ENCODE measurements at regions not wholly inside any gene's neighbourhood (a gene's known extent, or its start where the extent isn't known, plus 50 kb on each side); places are given as distances from the start of the nearest gene placed in this dataset.

DNA sequence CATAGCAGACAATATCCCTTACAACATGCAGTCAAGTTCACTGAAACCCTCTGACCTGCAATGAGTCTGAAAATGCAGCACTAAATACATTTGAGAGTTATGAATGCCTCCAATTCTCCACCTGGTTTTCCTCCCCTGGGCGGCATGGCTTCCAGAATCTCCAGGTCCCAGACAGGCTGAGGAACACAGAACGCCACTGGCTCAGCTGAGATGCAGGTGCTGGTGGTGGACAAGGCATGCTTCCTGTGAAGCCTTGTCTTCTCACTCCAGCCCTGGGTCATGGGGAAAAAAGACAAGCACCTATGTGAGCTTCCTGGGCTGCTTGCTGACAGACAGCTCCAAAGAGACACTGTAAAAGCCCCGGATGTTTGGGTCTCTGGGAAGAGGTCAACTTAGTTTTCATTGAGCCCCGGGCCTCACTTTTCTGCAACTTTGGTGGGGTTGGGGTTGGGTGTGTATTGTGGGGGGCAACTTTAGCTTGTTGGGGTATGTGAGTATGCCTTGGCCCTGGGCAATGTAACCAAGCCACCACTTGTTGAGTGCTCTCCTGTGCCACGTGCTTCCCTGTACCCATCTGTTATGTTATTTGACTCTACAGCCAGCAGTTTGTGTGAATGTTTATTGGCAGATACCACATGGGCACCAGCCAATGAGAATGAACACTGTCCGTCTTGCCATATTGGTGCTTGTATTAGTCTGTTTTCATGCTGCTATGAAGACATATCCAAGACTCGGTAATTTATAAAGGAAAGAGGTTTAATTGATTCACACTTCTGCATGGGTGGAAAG, 127.8 kb downstream of the EMX2 start:
- no peak for DNase-seq (ENCODE audit: low spot score)

GRCh38 chr10:117673230-117674010, 130.9 kb downstream of the EMX2 start:
- no peak for DNase-seq (ENCODE audit: low spot score)

- DNase-seq (ENCODE audit: low spot score), result no peak
Measured at GRCh38 chr10:117674201-117674600, 131.7 kb downstream of the EMX2 start.

GRCh38 chr10:117674646-117675045, 132.1 kb downstream of the EMX2 start:
- DNase-seq (ENCODE audit: low spot score), result no peak

GRCh38 chr10:117675514-117676055, 133.0 kb downstream of the EMX2 start:
- DNase-seq (ENCODE audit: low spot score), result no peak

GRCh38 chr10:117677239-117677638, 134.7 kb downstream of the EMX2 start:
- DNase-seq (ENCODE audit: low spot score), result no peak

DNA sequence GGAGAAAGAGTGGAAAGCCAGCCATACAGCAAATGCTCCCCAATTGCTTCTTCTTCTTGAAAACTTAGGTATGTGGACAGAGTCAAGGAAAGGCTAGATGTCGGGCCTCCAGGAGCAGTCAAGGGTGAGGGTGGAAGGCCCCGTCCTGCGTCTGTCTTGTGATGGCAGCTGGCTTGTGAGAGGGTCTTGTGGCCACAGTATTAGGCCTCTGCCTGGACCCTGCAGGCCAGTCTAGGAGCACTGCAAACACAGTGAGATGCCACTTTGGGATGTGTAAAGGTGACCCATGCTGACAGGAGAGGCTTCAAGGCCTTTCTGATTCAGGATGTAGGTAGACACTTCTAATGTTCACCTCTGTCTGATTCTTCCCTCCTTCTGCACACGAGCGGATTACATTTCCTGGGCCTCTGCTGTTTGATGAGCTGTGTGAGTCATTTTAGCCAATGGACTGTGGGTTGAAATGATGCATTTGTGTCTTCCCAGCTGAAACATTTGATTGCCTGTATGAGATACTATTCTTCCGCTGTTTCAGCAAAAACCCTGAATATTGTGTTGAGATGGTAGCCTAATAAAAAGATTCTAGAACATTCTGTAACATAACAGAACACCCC, 135.4 kb downstream of the EMX2 start:
- no peak for DNase-seq (ENCODE audit: low spot score)

GRCh38 chr10:117680601-117681000, 138.1 kb downstream of the EMX2 start:
- no peak for DNase-seq (ENCODE audit: low spot score)

GRCh38 chr10:117681104-117681503, 138.6 kb downstream of the EMX2 start:
- DNase-seq (ENCODE audit: low spot score), result no peak

GRCh38 chr10:117684046-117684610, 141.6 kb downstream of the EMX2 start:
- no peak for DNase-seq (ENCODE audit: low spot score)

DNA sequence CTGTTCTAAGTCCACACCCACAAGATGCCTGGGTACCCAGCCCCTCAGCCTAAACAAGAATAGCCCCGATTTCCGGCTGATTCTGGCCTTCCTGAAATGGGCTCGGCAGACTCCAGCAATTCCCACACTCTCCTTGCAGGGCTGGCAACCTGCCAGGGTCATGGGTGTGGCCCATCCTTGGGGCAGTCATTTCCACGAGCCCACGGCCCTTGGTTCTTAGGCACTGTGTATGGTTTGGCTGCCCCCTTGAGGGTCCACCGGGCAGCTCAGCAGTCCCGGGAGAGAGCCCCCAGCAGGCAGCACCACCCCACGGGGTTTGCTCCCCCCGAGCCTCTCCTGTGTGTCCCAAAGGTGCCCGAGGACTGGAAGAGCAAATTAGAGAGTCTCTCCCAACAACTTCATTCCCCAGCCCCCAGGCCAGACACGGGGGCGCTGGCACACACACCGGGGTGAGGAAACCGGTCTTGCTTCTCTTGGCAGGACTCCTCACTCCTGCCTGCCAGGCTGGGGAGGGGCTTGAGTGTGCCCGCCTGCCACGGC, 142.2 kb downstream of the EMX2 start:
- DNase-seq (ENCODE audit: low spot score), result no peak

DNA sequence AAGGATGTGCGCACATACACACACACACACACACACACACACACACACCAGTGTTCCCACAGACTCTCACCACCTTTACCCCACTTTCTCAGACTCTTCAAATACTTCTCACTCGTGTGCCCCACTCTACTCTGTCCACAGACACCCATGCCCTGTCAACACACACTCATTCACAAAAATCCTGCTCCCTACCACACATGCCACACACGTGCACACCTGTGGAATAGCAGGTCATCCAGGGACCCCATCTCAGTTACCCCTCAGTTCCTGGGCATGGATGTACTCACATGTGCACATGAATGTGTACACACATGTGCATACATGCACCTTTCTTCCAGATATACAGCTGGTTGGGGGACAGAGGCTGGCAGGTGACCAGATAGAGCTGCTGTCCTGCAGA, 142.9 kb downstream of the EMX2 start:
- no peak for DNase-seq (ENCODE audit: low spot score)

- no peak for DNase-seq (ENCODE audit: low spot score)
Measured at GRCh38 chr10:117686606-117687005, 144.1 kb downstream of the EMX2 start.

- no peak for DNase-seq (ENCODE audit: low spot score)
Measured at GRCh38 chr10:117688358-117688757, 145.8 kb downstream of the EMX2 start.

DNA sequence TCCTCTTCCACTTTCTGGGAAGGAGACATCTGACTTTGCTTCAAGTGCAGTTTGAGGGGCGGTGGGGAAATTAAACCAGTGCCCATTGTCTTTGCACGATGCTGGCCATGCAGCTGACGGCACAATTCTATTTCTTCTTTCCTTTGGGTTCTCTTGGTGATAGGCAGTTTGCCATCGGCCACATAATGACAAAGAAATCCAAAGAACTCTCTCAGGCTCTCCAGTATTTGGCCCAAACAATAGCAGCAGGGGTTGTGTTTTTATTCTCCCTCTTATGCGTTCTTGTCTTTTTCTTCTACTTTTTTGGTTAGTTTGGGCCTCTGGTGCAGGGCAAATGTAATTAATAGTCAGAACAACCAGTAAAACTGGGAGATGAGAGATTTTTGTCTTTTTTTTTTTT, 147.0 kb downstream of the EMX2 start:
- no peak for DNase-seq (ENCODE audit: low spot score)

GRCh38 chr10:117690359-117690758, 147.8 kb downstream of the EMX2 start:
- no peak for DNase-seq (ENCODE audit: low spot score)

DNA sequence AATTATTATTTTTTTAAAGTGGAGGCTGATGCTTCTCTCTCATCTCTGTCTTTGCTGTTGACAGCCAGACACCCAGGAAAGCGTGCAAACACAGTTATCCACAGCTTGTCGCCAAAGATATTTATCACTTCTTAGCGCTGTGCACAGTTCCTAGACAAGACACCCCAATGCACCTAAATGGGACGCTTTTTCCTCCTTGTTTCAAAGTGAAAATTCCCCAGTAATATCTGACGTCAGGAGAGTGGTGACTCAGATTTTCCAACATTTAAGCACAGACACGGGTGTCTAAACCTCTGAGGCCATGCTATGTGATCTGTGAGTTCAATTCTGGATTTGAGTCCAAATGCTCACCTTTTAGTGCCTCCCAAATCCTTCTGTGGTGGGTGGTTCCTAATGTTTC, 151.6 kb downstream of the EMX2 start:
- no peak for DNase-seq (ENCODE audit: low spot score)

DNA sequence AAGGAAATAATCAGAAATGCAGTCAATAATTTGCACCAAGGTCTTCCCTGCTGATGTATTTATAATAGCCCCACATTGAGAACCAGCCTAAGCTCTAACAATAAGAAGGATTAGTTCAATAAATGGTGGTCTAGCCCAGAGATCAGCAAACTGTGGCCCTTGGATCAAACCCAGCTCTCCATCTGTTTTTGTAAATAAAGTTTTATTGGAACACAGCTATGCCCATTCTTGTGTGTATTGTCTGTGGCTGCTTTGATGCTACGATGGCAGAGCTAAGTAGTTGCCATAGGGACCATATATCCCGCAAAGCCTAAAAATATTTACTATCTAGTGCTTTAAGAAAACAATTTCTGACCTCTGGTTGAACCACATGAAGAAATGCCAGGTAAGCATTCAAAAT, 154.9 kb downstream of the EMX2 start:
- no peak for DNase-seq (ENCODE audit: low spot score)

DNA sequence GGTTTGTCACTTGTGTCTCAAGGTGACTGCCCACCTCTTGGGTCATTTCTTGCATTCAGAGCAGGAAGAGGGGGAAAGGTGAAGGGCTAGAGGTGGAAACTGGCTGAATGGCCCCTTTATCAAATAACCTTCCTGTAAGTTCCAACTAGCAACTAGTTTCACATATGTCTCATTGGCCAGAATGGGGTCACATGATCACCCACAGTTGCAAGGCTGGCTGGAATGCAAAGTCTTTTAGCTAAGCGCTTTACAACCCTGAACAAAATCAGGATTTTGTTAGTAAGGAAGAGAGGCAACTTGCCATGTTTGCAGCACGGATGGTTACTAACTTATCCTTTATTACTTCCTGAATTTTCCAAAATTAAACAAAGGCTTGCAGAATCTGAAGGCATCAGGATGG, 156.3 kb downstream of the EMX2 start:
- no peak for DNase-seq (ENCODE audit: low spot score)

- no peak for DNase-seq (ENCODE audit: low spot score)
Measured at GRCh38 chr10:117699436-117700075, 157.0 kb downstream of the EMX2 start.

DNA sequence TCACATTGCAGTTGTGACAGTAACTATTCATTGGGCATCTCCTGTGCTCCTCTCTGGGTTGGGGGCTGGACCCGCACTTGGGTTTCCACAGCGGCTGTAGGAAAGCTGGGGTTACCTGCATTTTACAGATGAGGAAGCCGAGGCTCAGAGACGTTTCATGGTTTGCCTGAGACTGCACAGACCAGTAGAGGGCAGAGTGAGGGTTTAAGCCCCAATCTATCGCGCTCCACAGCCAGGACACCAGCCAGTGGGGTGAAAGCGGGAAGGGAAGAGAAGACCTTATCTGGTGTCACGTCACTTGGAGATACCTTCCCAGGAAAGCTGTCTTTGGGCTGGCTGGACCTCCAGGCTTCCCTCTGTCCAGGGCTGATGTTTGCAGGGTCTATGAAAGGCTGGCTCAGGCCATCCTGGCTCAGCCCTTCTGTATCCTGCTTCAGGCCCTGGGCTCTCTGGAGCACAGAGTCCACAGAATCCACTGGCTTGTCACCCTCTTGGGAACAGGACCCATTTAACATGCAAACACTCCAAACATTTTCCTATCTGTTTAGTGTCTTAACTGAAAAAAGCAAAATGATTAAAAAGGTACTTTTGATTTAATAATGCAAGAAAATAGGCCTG, 167.7 kb downstream of the EMX2 start:
- no peak for DNase-seq (ENCODE audit: low spot score)

Data from mucosa of gallbladder (tissue), 1 donor.